H9 (cell line): ENCODE measurements at regions not wholly inside any gene's neighbourhood (a gene's known extent, or its start where the extent isn't known, plus 50 kb on each side); places are given as distances from the start of the nearest gene placed in this dataset.

Source experiments
- DNase-seq: peaks from one replicate; pipeline ENCODE4 v3.0.0-alpha.2; 2017
- H2AFZ ChIP-seq: one replicate; pipeline ENCODE4 v1.6.1; 2013; ENCODE audit warnings: mild to moderate bottlenecking, low read length, control low read depth, moderate library complexity
- H2AK5ac ChIP-seq: 2 replicates; pipeline ENCODE4 v1.6.1; 2013; ENCODE audit warnings: low read length, control low read depth, mixed read lengths; ENCODE audit not compliant: insufficient read length
- H2BK120ac ChIP-seq: one replicate; pipeline ENCODE4 v1.6.1; 2013; ENCODE audit warnings: low read depth, mild to moderate bottlenecking, low read length, control low read depth, inconsistent platforms; ENCODE audit not compliant: poor library complexity, severe bottlenecking
- H2BK12ac ChIP-seq: 2 replicates; pipeline ENCODE4 v1.6.1; 2013; ENCODE audit warnings: low read length, control low read depth, mixed read lengths, low read depth; ENCODE audit not compliant: insufficient read length
- H2BK15ac ChIP-seq: 2 replicates; pipeline ENCODE4 v1.6.1; 2013; ENCODE audit warnings: low read depth, low read length, control low read depth
- H2BK20ac ChIP-seq: one replicate; pipeline ENCODE4 v1.6.1; 2013; ENCODE audit warnings: low read depth, mild to moderate bottlenecking, low read length, control low read depth, inconsistent platforms; ENCODE audit not compliant: poor library complexity, severe bottlenecking
- H2BK5ac ChIP-seq: 2 replicates; pipeline ENCODE4 v1.6.1; 2013; ENCODE audit warnings: low read length, control low read depth, mixed read lengths; ENCODE audit not compliant: insufficient read length
- H3K14ac ChIP-seq: 2 replicates; pipeline ENCODE4 v1.6.1; 2013; ENCODE audit warnings: low read length, control low read depth; ENCODE audit not compliant: insufficient read depth
- H3K18ac ChIP-seq: 2 replicates; pipeline ENCODE4 v1.6.1; 2013; ENCODE audit warnings: low read depth, mild to moderate bottlenecking, mixed read lengths, low read length, control low read depth; ENCODE audit not compliant: insufficient read length
- H3K23ac ChIP-seq: 2 replicates; pipeline ENCODE4 v1.6.1; 2013; ENCODE audit warnings: low read length, control low read depth, mixed read lengths, low read depth; ENCODE audit not compliant: insufficient read length
- H3K23me2 ChIP-seq: 2 replicates; pipeline ENCODE4 v1.6.1; 2013; ENCODE audit warnings: low read depth, mild to moderate bottlenecking, mixed read lengths, low read length, control low read depth; ENCODE audit not compliant: insufficient read length, poor library complexity, severe bottlenecking
- H3K27ac ChIP-seq: 2 replicates; pipeline ENCODE4 v1.5.1; 2013; ENCODE audit warnings: low read length, control low read depth, mixed read lengths, low read depth; ENCODE audit not compliant: insufficient read length
- H3K27me3 ChIP-seq: 2 replicates; pipeline ENCODE4 v1.6.1; 2013; ENCODE audit warnings: low read length, control low read depth, inconsistent platforms; ENCODE audit not compliant: insufficient read depth
- H3K4ac ChIP-seq: 2 replicates; pipeline ENCODE4 v1.6.1; 2013; ENCODE audit warnings: low read depth, mild to moderate bottlenecking, control low read depth, inconsistent platforms, low read length, moderate library complexity
- H3K4me1 ChIP-seq: 2 replicates; pipeline ENCODE4 v1.6.1; 2013; ENCODE audit warnings: low read length, control low read depth, inconsistent platforms; ENCODE audit not compliant: insufficient read depth
- H3K4me2 ChIP-seq: 2 replicates; pipeline ENCODE4 v1.6.1; 2013; ENCODE audit warnings: low read length, control low read depth, mixed read lengths; ENCODE audit not compliant: insufficient read length, insufficient read depth
- H3K56ac ChIP-seq: 2 replicates; pipeline ENCODE4 v1.6.1; 2013; ENCODE audit warnings: low read depth, mild to moderate bottlenecking, mixed read lengths, low read length, control low read depth; ENCODE audit not compliant: insufficient read length
- H3K79me1 ChIP-seq: 2 replicates; pipeline ENCODE4 v1.6.1; 2013; ENCODE audit warnings: low read depth, mild to moderate bottlenecking, moderate library complexity, low read length, control low read depth, inconsistent platforms; ENCODE audit not compliant: insufficient read depth, poor library complexity, severe bottlenecking
- H3K79me2 ChIP-seq: 2 replicates; pipeline ENCODE4 v1.6.1; 2013; ENCODE audit warnings: low read length, control low read depth, inconsistent platforms; ENCODE audit not compliant: insufficient read depth
- H3K9ac ChIP-seq: 2 replicates; pipeline ENCODE4 v1.6.1; 2013; ENCODE audit warnings: low read length, control low read depth, mixed read lengths; ENCODE audit not compliant: insufficient read length; ENCODE audit errors: extremely low read depth
- H3K9me3 ChIP-seq: one replicate; pipeline ENCODE4 v1.6.1; 2013; ENCODE audit warnings: low read depth, low read length, inconsistent platforms; ENCODE audit not compliant: control insufficient read depth
- H3T11ph ChIP-seq: one replicate; pipeline ENCODE4 v1.6.1; 2013; ENCODE audit warnings: mild to moderate bottlenecking, low read length, control low read depth, inconsistent platforms
- H4K20me1 ChIP-seq: one replicate; pipeline ENCODE4 v1.6.1; 2013; ENCODE audit not compliant: control insufficient read depth, insufficient read length, insufficient read depth
- H4K5ac ChIP-seq: 2 replicates; pipeline ENCODE4 v1.6.1; 2013; ENCODE audit warnings: low read depth, mild to moderate bottlenecking, mixed read lengths, low read length, control low read depth; ENCODE audit not compliant: insufficient read length
- H4K8ac ChIP-seq: replicated peaks from 2 replicates; pipeline ENCODE4 v1.6.1; 2013; ENCODE audit warnings: low read length, control low read depth, mixed read lengths, low read depth; ENCODE audit not compliant: insufficient read length
- H4K91ac ChIP-seq: 2 replicates; pipeline ENCODE4 v1.6.1; 2013; ENCODE audit warnings: low read depth, mild to moderate bottlenecking, moderate library complexity, mixed read lengths, low read length, control low read depth; ENCODE audit not compliant: insufficient read length
- H3K27ac Mint-ChIP-seq, 3 experiments: 2 replicates in 2 of 3; 3 replicates in 1 of 3; pipeline ENCODE4 v1.8.0; 2020 to 2021; ENCODE audit warnings: mixed read lengths in 3 of 3, mild to moderate bottlenecking in 1 of 3, moderate library complexity in 1 of 3
- H3K27me3 Mint-ChIP-seq: 2 replicates; pipeline ENCODE4 v1.8.0; 2021; ENCODE audit warnings: low read depth, mild to moderate bottlenecking, moderate library complexity, mixed read lengths
- H3K36me3 Mint-ChIP-seq, 3 experiments: 2 replicates in 2 of 3; 3 replicates in 1 of 3; pipeline ENCODE4 v1.8.0; 2020 to 2021; ENCODE audit warnings: low read depth in 3 of 3, mixed read lengths in 3 of 3; ENCODE audit not compliant: insufficient read depth in 1 of 3
- H3K4me1 Mint-ChIP-seq, 2 experiments: 2 replicates each; pipeline ENCODE4 v1.8.0; 2020; ENCODE audit warnings: mixed read lengths in 2 of 2
- H3K4me3 Mint-ChIP-seq, 2 experiments: 2 replicates in 1 of 2; 3 replicates in 1 of 2; pipeline ENCODE4 v1.8.0; 2020 to 2021; ENCODE audit warnings: mild to moderate bottlenecking in 2 of 2, mixed read lengths in 2 of 2, moderate library complexity in 1 of 2
- H3K9me3 Mint-ChIP-seq, 2 experiments: 2 replicates in 1 of 2; 3 replicates in 1 of 2; pipeline ENCODE4 v1.8.0; 2020; ENCODE audit warnings: mild to moderate bottlenecking in 2 of 2, mixed read lengths in 2 of 2, moderate library complexity in 1 of 2
- WGBS: extraction: QIAGEN DNeasy Blood & Tissue Kit; methylation state at CpG from one replicate; pipeline ENCODE4 v1.1.7; 2013; ENCODE audit warnings: missing lambda C conversion rate, low lambda C conversion rate, mixed read lengths; ENCODE audit not compliant: insufficient read length; ENCODE audit errors: extremely low coverage; 5-methylcytosine and 5-hydroxymethylcytosine counted together
- TF ChIP-seq, protein P1 (sequence below): fragments of 200-600 bp; sonication (generic); conservative IDR thresholded peaks from 3 replicates; pipeline ENCODE4 v1.8.0; 2021; ENCODE audit warnings: antibody characterized with exemption, mild to moderate bottlenecking

GRCh38 chr12:97160277-97160676 lies 253.2 kb downstream of the NEDD1 start:
- Mint-ChIP-seq H3K9me3 (peaks cover 0 to 1% of the 10 kb centered on the region in 2 experiments; a peak in 2 of 5 replicates), H3K36me3 (peaks cover 0 to 4% (median 0%) of the 10 kb centered on the region in 3 experiments; a peak in 1 of 7 replicates), H3K4me3 (no peak overlapping the region), H3K27ac (no peak overlapping the region), H3K4me1 (peaks cover 3 to 15% of the 10 kb centered on the region in 2 experiments; a peak in 3 of 4 replicates), H3K27me3 (no peaks in the 10 kb centered on the region)
- Histone ChIP-seq H3K23ac (no peak overlapping the region), H2BK120ac (no peak overlapping the region), H3K4me2 (no peak overlapping the region), H4K8ac (no peak overlapping the region), H3K14ac (no peak overlapping the region), H3K4me1 (no peaks in the 10 kb centered on the region), H3T11ph (no peak overlapping the region), H3K23me2 (no peaks in the 10 kb centered on the region), H3K9me3 (no peaks in the 10 kb centered on the region), H2BK20ac (no peak overlapping the region), H2AK5ac (no peak overlapping the region), H4K20me1 (no peaks in the 10 kb centered on the region), H2BK5ac (no peak overlapping the region), H3K4ac (no peak overlapping the region), H3K27me3 (no peaks in the 10 kb centered on the region), H4K5ac (no peak overlapping the region), H3K79me1 (no peaks in the 10 kb centered on the region), H4K91ac (no peak overlapping the region), H2AFZ (no peak overlapping the region), H3K18ac (no peak overlapping the region), H3K56ac (no peak overlapping the region), H3K79me2 (no peaks in the 10 kb centered on the region), H3K27ac (no peak overlapping the region), H2BK15ac (no peak overlapping the region), H2BK12ac (no peak overlapping the region), H3K9ac (no peak overlapping the region)
- WGBS = no CpG with 5 or more reads among the region's 2 CpGs
- TF ChIP-seq, protein P1, sequence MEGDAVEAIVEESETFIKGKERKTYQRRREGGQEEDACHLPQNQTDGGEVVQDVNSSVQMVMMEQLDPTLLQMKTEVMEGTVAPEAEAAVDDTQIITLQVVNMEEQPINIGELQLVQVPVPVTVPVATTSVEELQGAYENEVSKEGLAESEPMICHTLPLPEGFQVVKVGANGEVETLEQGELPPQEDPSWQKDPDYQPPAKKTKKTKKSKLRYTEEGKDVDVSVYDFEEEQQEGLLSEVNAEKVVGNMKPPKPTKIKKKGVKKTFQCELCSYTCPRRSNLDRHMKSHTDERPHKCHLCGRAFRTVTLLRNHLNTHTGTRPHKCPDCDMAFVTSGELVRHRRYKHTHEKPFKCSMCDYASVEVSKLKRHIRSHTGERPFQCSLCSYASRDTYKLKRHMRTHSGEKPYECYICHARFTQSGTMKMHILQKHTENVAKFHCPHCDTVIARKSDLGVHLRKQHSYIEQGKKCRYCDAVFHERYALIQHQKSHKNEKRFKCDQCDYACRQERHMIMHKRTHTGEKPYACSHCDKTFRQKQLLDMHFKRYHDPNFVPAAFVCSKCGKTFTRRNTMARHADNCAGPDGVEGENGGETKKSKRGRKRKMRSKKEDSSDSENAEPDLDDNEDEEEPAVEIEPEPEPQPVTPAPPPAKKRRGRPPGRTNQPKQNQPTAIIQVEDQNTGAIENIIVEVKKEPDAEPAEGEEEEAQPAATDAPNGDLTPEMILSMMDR = no peak
- no peak for DNase-seq
